ENCODE measurements at regions not wholly inside any gene's neighbourhood (a gene's known extent, or its start where the extent isn't known, plus 50 kb on each side); places are given as distances from the start of the nearest gene placed in this dataset.

DNA sequence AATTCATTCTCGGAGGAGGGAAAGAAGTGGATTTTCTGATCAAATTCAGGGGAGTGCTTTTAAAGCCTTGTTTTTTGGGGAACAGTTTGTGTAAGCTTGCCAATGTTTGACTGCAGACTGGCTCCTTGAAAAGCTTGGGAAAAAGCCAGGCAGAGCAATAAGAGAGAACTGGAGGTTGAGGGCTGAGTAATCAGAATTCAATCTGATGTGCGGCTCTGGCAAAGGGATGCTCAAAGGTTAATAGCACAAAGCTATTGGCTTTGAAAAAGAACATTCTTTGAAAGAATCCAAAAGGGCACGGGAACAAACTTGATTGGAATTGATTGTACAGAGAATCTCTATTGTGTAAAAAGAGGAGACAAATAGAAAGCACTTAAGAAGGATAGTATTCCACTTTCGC is 279.3 kb downstream of the YTHDC2 start:
- no peaks in the 10 kb centered on the region for H3K9me2 ChIP-seq (replicated peaks; ENCODE audit: control insufficient read depth, low read length)
- TF ChIP-seq, protein P1, sequence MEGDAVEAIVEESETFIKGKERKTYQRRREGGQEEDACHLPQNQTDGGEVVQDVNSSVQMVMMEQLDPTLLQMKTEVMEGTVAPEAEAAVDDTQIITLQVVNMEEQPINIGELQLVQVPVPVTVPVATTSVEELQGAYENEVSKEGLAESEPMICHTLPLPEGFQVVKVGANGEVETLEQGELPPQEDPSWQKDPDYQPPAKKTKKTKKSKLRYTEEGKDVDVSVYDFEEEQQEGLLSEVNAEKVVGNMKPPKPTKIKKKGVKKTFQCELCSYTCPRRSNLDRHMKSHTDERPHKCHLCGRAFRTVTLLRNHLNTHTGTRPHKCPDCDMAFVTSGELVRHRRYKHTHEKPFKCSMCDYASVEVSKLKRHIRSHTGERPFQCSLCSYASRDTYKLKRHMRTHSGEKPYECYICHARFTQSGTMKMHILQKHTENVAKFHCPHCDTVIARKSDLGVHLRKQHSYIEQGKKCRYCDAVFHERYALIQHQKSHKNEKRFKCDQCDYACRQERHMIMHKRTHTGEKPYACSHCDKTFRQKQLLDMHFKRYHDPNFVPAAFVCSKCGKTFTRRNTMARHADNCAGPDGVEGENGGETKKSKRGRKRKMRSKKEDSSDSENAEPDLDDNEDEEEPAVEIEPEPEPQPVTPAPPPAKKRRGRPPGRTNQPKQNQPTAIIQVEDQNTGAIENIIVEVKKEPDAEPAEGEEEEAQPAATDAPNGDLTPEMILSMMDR (IDR thresholded peaks at IDR 0.05; ENCODE audit: low read depth, low read length, poor library complexity, severe bottlenecking), result no peak
- no peak for TF ChIP-seq EZH2phosphoT487 (IDR thresholded peaks at IDR 0.05; ENCODE audit: borderline replicate concordance, low read length)
- H4K20me1 ChIP-seq (ENCODE audit: control insufficient read depth, insufficient read depth, low read depth, low read length), result no peaks in the 10 kb centered on the region
- H3K36me3 ChIP-seq (ENCODE audit: control insufficient read depth, low read length), result no peaks in the 10 kb centered on the region
- no peaks in the 10 kb centered on the region for H3K27me3 ChIP-seq (ENCODE audit: control insufficient read depth, low read length)
- no peaks in the 10 kb centered on the region for H3F3A ChIP-seq (ENCODE audit: control insufficient read depth, insufficient read depth)
- no peak overlapping the region for H3K4me2 ChIP-seq (ENCODE audit: low read length)
- no peak overlapping the region for H3K4me3 ChIP-seq (ENCODE audit: low read length)
- no peaks in the 10 kb centered on the region for H3K9me3 ChIP-seq (ENCODE audit: control insufficient read depth, insufficient read depth, low read length)
- H3K4me1 ChIP-seq (ENCODE audit: control insufficient read depth, low read length), result no peaks in the 10 kb centered on the region
- H3K27ac ChIP-seq (ENCODE audit: low read depth, low read length), result no peak overlapping the region
- no peaks in the 10 kb centered on the region for H3K79me2 ChIP-seq (ENCODE audit: control insufficient read depth, low read length)

DNA sequence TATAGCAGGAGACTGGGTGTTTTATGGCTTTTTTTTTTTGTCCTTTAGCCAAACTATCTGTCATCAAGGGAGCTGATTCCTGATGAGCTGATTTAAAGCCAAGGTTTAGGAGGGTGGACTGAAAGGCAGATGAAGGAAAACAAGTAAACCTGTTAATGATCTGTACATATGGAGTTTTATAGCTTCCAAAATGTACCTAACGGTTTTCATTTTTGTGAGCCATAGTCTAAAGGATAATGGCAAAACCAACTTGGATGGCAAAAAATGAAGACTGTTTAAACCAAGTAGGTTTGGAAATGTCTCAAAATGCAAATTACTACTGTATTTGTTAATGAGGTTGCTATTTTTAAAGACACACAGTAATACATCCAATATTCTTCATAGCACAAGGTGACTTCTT is 281.5 kb downstream of the YTHDC2 start:
- Histone ChIP-seq H3K27ac (ENCODE audit: low read depth, low read length) (no peak overlapping the region), H3K79me2 (ENCODE audit: control insufficient read depth, low read length) (no peaks in the 10 kb centered on the region), H3K9me2 (replicated peaks; ENCODE audit: control insufficient read depth, low read length) (no peaks in the 10 kb centered on the region), H3K27me3 (ENCODE audit: control insufficient read depth, low read length) (no peaks in the 10 kb centered on the region), H3F3A (ENCODE audit: control insufficient read depth, insufficient read depth) (no peaks in the 10 kb centered on the region), H3K36me3 (ENCODE audit: control insufficient read depth, low read length) (no peaks in the 10 kb centered on the region), H3K4me3 (ENCODE audit: low read length) (no peak overlapping the region), H4K20me1 (ENCODE audit: control insufficient read depth, insufficient read depth, low read depth, low read length) (no peaks in the 10 kb centered on the region), H3K4me1 (ENCODE audit: control insufficient read depth, low read length) (no peaks in the 10 kb centered on the region), H3K9me3 (ENCODE audit: control insufficient read depth, insufficient read depth, low read length) (no peaks in the 10 kb centered on the region), H3K4me2 (ENCODE audit: low read length) (no peak overlapping the region)
- no peak for TF ChIP-seq EZH2phosphoT487 (IDR thresholded peaks at IDR 0.05; ENCODE audit: borderline replicate concordance, low read length)
- TF ChIP-seq, protein P1 (IDR thresholded peaks at IDR 0.05; ENCODE audit: low read depth, low read length, poor library complexity, severe bottlenecking), result no peak

DNA sequence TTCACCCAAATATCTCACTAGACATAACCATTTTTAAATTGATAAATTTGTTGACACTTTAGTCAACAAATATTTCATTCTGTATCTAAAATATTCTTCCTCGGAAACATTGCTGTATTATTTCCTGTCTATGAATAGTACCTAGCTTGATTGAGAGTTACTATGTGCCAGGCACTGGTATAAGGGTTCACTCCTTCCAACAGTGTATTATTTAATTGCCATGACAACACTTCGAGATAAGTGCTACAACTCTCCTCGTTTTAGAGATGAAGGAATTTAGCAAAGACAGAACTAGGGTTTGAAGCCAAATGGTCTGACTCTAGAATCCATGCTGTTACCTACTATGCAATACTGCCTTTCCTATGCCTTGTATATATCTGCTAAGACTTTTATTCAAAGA is 287.2 kb downstream of the YTHDC2 start:
- no peaks in the 10 kb centered on the region for H3K36me3 ChIP-seq (ENCODE audit: control insufficient read depth, low read length)
- H3F3A ChIP-seq (ENCODE audit: control insufficient read depth, insufficient read depth), result no peaks in the 10 kb centered on the region
- no peaks in the 10 kb centered on the region for H3K4me1 ChIP-seq (ENCODE audit: control insufficient read depth, low read length)
- no peak overlapping the region for H3K4me3 ChIP-seq (ENCODE audit: low read length)
- no peaks in the 10 kb centered on the region for H3K9me3 ChIP-seq (ENCODE audit: control insufficient read depth, insufficient read depth, low read length)
- no peaks in the 10 kb centered on the region for H3K9me2 ChIP-seq (replicated peaks; ENCODE audit: control insufficient read depth, low read length)
- TF ChIP-seq EZH2phosphoT487 (IDR thresholded peaks at IDR 0.05; ENCODE audit: borderline replicate concordance, low read length), result no peak
- TF ChIP-seq, protein P1 (IDR thresholded peaks at IDR 0.05; ENCODE audit: low read depth, low read length, poor library complexity, severe bottlenecking), result no peak
- H3K79me2 ChIP-seq (ENCODE audit: control insufficient read depth, low read length), result no peaks in the 10 kb centered on the region
- H3K27ac ChIP-seq (ENCODE audit: low read depth, low read length), result no peak overlapping the region
- H3K4me2 ChIP-seq (ENCODE audit: low read length), result no peak overlapping the region
- H4K20me1 ChIP-seq (ENCODE audit: control insufficient read depth, insufficient read depth, low read depth, low read length), result no peaks in the 10 kb centered on the region
- H3K27me3 ChIP-seq (ENCODE audit: control insufficient read depth, low read length), result no peaks in the 10 kb centered on the region

DNA sequence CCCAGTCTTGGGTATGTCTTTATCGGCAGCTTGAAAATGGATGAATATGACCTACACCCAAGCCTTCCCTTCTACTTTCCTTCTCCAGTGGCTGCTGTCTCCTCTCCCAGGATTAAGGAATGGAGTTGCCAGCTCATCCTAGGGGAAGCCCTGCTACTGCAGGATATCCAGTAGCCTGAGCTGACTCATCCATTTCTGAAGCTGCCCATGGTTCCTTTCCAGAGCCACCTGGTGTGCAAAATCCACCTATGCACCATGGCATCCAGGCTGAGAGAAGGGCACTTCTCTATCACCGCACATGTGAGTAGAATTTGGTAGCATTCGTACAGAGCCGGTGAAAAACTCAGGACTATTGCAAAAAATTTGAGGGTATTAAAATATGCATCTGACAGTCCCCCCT is 290.8 kb downstream of the YTHDC2 start:
- H3K27me3 ChIP-seq (ENCODE audit: control insufficient read depth, low read length), result no peaks in the 10 kb centered on the region
- no peaks in the 10 kb centered on the region for H3K4me1 ChIP-seq (ENCODE audit: control insufficient read depth, low read length)
- H3F3A ChIP-seq (ENCODE audit: control insufficient read depth, insufficient read depth), result no peaks in the 10 kb centered on the region
- no peaks in the 10 kb centered on the region for H3K9me2 ChIP-seq (replicated peaks; ENCODE audit: control insufficient read depth, low read length)
- no peak overlapping the region for H3K27ac ChIP-seq (ENCODE audit: low read depth, low read length)
- no peak overlapping the region for H3K4me3 ChIP-seq (ENCODE audit: low read length)
- H3K36me3 ChIP-seq (ENCODE audit: control insufficient read depth, low read length), result no peaks in the 10 kb centered on the region
- H3K9me3 ChIP-seq (ENCODE audit: control insufficient read depth, insufficient read depth, low read length), result no peaks in the 10 kb centered on the region
- TF ChIP-seq EZH2phosphoT487 (IDR thresholded peaks at IDR 0.05; ENCODE audit: borderline replicate concordance, low read length), result no peak
- TF ChIP-seq, protein P1 (IDR thresholded peaks at IDR 0.05; ENCODE audit: low read depth, low read length, poor library complexity, severe bottlenecking), result no peak
- H4K20me1 ChIP-seq (ENCODE audit: control insufficient read depth, insufficient read depth, low read depth, low read length), result no peaks in the 10 kb centered on the region
- no peak overlapping the region for H3K4me2 ChIP-seq (ENCODE audit: low read length)
- H3K79me2 ChIP-seq (ENCODE audit: control insufficient read depth, low read length), result no peaks in the 10 kb centered on the region
